Activated CD8-positive, alpha-beta memory T cell treated with anti-CD3 and anti-CD28 coated beads, Interleukin-2, amount 50 U/mL, for 24 hours (primary cell): ENCODE measurements at regions not wholly inside any gene's neighbourhood (a gene's known extent, or its start where the extent isn't known, plus 50 kb on each side); places are given as distances from the start of the nearest gene placed in this dataset.
"Not testable (repeated sequence)": the region's sequence is repeated elsewhere in the genome, so short reads cannot be mapped to it uniquely, and the experiment has no call there.

Experiments used
- DNase-seq: peaks from one replicate; pipeline ENCODE4 v3.0.0-alpha.2; 2020; ENCODE audit errors: extremely low read depth

- no peak for DNase-seq
Measured at GRCh38 chr10:3659203-3659917, 125.6 kb downstream of the KLF6 start.

GRCh38 chr10:3658766-3659165 is 126.2 kb downstream of the KLF6 start:
- no peak for DNase-seq

- DNase-seq, result no peak
Measured at GRCh38 chr10:3656214-3656613, 128.8 kb downstream of the KLF6 start.

DNA sequence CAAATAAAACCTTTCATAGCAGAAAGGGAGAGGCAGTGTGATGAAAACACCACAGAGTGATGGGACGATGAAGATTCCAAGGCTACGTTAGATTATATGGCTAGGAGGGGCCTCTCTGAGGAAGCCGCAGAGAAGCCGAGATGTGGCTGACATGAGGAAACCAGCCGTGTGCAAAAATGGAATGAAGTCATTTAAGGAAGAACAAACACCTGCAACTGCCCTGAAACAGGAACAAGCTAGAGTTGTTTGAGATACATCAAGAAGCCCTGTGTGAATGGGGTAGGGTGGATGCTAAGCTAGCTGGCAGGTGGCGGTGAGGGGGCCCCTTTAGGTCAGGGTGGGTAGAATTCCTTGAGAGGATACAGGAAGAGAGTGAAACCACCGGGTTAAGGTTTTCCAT is 129.5 kb downstream of the KLF6 start:
- DNase-seq, result no peak

DNA sequence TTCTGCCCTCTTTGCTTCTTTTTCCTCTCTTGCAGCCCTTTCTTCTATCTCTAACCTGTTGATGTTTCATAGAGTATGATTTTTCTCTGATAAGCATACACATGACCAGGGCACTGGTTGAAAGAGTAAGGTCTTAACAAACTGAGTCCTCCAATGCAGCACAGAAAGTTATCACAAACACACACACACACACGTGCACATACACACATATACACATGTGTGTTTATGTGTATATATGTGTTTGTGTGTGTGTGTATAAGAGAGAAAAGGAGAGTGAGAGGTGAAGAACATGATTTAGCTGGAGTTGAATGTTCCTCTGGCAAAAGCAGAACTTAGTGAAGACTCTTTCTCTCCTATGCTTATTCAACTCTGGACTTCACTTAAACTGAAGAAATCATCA is 130.0 kb downstream of the KLF6 start:
- DNase-seq, result no peak

GRCh38 chr10:3654496-3654895 is 130.5 kb downstream of the KLF6 start:
- no peak for DNase-seq

- DNase-seq, result not testable (repeated sequence)
Measured at GRCh38 chr10:3653303-3653702, 131.7 kb downstream of the KLF6 start.

DNA sequence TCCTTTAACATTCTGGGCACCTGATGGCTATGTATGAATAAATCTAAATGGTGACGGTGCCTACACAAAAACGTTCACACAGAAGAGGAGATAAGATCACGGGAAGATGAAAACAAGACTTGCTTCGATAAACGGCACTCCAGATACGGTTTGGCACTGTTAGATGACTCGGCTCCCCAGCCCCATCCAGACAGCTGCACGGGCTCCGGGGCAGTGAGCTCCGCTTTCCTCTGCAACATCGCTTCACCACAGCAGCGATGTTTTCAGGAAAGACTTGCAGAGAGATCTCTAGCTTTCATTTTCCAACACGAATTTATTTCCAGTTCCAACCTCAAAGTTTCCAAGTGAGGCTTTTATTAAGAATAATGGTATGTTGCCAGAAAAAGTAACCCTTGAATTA is 132.1 kb downstream of the KLF6 start:
- DNase-seq, result no peak

DNA sequence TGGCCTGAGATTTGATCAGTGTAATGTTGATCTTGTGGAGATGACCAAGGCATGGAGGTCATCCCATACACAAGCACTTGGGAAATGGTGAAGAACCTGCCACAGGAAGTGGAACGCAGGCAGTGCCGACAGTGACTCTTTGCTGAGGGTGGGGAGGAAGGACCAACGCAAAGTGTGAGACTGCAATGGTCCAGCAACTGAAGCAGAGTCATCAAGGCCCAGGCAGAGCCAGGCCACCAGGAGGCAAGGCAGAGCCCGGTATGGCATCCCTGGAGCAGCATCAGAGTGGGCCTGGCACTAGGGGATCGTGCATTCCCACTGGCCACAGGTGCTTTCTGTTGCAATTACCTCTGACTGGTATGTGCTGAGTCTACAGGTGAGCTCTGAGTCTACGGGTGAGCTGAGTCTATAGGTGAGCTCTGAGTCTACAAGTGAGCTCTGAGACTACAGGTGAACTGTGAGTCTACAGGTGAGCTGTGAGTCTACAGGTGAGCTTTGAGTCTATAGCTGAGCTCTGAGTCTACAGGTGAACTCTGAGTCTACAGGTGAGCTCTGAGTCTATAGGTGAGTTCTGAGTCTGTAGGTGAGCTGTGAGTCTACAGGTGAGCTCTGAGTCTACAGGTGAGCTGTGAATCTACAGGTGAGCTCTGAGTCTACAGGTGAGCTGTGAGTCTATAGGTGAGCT is 132.9 kb downstream of the KLF6 start:
- no peak for DNase-seq

DNA sequence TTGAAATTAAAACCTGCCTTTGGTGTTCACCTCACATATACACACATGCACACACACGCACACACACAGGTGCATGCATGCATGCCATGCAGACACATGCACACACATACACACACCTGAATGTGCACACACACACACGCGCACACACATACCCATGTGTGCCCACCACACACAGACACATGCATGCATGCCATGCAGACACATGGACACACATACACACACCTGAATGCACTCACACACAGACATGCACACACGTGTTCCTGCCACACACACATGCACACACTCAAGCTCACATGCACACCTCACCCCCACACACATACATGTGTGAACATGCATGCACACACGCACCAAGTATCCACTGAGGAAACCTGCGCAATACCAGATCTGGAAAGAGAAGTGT is 136.4 kb downstream of the KLF6 start:
- no peak for DNase-seq

DNA sequence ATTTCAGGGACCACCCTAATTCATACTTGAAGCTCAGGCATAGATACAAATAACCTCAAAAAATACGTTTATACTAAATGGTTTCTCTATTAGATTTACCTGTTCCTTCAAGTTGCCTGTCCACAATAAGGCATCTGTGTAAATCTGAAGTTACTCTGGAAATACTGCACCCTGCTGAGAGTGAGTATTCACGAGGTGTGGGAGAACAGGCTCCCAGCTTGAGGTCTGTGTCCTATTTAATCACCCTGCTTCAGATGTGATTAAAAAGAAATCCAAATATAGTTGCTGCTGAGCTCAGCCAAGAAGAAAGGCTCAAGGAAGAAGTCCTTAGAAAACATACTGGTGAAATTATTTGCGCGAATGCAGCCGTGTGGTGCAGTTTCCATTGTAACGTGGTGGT is 136.8 kb downstream of the KLF6 start:
- no peak for DNase-seq

GRCh38 chr10:3647074-3647473 is 137.9 kb downstream of the KLF6 start:
- no peak for DNase-seq

DNA sequence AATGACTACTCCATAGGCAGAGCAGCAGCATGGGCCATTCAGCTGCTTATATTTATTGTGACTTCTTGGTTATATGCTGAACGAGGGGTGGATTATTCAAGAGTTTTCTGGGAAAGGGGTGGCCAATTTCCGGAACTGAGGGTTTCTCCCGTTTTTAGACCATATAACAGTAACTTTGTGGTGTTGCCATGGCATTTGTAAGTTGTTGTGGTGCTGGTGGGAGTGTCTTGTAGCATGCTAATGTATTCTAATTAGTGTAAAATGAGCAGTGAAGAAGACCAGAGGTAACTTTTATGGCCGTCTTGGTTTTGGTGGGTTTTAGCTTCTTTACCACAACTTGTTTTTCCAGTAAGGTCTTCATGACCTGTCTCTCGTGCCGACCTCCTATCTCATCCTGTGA is 139.6 kb downstream of the KLF6 start:
- DNase-seq, result no peak

DNA sequence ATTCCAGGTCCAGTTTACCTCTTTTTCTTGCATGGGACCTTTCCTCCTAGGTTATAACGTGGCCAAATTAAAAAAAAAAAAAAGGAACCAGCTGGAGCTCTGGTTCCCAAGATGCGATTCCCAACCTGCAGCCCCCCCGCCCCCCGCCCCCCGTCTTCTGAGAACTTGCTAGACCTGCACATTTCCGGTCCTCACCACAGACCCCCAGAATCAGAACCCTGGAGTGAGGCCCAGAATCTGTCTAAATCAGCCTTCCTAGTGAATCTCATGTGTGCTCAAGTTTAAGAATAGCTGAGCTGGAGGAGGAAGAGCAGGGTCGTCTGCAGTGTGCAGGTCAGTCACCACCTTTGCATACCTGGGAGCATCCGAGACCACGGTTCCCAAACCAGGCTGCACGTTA is 144.2 kb downstream of the KLF6 start:
- no peak for DNase-seq

- no peak for DNase-seq
Measured at GRCh38 chr10:3639546-3639945, 145.5 kb downstream of the KLF6 start.

- no peak for DNase-seq
Measured at GRCh38 chr10:3636356-3637181, 148.4 kb downstream of the KLF6 start.

DNA sequence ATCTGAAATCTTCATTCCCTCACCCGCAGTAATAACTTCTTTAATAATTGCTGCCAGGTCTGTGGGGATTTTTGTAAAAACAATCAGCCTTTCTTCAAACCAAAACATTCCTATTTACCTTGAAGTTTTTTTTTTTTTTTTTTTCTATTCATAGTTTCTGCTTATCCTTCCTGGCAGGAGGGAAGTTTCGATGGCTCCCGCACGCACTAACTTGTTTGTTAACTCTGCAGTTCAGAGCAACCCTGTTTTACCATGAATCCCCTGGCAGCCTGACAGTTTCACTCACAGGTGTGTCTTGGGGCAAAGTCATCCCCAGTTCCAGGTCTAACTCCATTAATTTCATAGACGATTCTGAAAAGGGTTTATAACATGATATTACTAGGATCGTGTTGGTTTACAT is 149.3 kb downstream of the KLF6 start:
- no peak for DNase-seq

DNA sequence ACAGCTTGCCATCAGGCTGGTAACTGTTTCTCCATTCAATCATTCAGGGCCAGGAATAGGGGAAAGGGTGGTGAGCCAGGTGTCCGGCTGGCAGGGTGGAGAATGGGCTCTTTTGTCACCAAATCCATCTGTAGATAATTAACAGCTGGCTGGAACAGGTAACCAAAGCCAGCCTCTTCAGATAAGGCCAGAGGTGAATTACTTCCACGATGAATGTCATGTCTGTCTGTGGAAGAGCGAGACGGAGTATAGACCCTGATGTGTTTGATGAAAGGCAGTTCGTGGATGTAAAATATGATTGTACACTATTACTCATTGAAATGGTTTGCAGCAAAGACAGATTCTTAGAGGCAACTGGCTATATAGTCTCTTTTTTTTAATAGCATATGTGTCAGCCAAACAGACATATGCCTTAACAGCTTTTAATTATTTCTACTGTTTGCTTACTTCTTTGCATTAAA is 149.8 kb downstream of the KLF6 start:
- no peak for DNase-seq

DNA sequence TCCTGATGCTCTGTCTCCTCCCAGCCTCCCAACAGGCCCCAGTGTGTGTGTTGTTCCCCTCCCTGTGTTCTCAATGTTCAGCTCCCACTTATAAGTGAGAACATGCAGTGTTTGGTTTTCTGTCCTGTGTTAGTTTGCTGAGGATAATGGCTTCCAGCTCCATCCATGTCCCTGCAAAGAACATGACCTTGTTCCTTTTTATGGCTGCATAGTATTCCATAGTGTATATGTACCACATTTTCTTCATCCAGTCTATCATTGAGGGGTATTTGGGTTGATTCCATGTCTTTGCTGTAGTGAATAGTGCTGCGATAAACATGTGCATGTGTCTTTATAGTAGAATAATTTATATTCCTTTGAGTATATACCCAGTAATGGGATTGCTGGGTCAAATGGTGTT is 150.4 kb downstream of the KLF6 start:
- DNase-seq, result not testable (repeated sequence)

DNA sequence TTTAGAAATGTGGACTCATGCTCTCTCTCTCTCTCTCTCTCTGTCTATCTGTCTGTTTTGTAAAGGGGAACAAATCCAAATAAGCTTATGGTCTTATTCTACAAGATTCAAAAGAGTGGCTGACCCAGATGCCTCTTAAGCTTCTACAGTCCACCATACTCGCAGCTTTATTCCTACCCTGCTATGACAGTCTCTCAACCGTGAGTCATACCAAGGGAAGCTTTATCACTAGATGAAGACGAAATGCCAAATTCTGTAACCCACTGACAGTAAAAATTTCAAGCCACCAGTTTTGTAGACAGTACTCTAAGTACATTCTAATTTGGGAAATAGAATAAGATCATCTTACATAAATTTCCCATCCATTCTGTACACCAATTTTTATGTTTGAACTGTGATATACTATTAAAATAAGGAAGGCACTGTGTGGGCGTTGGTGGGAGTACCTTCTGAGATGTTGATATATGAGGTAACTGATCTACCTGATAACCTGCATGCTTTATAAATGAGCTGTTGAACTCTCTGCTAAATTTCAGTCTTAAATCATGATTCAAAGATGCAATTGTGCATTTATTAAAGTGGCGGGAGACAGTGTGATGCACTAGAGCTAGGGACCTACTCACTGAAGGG is 153.2 kb downstream of the KLF6 start:
- no peak for DNase-seq

DNA sequence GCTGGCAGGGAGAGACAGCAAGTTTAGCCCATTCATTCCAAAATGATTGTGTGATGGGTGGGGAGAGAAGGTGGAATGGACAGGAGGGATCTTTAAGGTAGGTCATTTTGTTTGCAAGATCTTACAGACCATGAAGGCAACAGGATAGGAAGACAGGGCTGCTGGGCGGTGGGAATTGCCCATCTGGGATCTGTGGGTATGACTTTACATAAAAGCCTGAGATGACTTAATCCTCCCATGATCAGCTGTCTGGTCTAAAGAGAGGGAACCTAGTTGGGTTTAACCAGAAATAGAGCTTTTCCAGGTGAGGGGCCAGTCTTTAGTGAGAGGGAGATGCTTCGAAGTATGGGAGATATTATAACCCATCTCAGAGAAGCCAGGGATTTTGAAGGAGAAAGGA is 153.7 kb downstream of the KLF6 start:
- no peak for DNase-seq
